ENCODE measurements at regions not wholly inside any gene's neighbourhood (a gene's known extent, or its start where the extent isn't known, plus 50 kb on each side); places are given as distances from the start of the nearest gene placed in this dataset.

- TF ChIP-seq, protein P1, sequence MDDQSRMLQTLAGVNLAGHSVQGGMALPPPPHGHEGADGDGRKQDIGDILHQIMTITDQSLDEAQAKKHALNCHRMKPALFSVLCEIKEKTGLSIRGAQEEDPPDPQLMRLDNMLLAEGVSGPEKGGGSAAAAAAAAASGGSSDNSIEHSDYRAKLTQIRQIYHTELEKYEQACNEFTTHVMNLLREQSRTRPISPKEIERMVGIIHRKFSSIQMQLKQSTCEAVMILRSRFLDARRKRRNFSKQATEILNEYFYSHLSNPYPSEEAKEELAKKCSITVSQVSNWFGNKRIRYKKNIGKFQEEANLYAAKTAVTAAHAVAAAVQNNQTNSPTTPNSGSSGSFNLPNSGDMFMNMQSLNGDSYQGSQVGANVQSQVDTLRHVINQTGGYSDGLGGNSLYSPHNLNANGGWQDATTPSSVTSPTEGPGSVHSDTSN (IDR thresholded peaks at IDR 0.05; ENCODE audit: insufficient replicate concordance, low read depth, low read length) = no peak
- TF ChIP-seq TARDBP (IDR thresholded peaks at IDR 0.05; ENCODE audit: borderline replicate concordance) = no peak
- no peak for TF ChIP-seq SRF (IDR thresholded peaks at IDR 0.05; ENCODE audit: low read depth in 2 of 2, low read length in 2 of 2)
These were observed 83.1 kb upstream of the CHCHD3 start (continued) for GRCh38 chr7:133165001-133165400.

DNA sequence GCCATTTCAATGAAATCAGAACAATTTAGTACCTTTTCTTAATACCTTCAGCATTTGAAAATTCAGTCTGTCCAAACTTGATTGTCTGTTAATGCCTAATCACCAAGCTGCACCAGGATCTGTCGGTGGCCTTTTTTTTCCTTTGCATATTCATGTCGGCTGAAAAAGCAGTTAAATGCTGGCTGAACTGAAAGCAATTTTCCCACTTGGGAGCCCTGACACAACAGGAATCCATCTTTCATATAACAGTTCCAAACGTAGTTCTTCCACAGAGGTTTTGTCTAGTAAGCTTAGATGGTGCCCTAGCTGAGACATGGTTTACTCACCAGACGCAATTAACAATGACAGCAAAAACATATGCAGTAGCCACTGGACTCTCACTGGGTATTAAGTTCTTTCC lies 83.6 kb upstream of the CHCHD3 start:
- no peak overlapping the region for H3K9ac ChIP-seq (ENCODE audit: control insufficient read depth, insufficient read depth, low read length)
- H3K79me2 ChIP-seq (ENCODE audit: control insufficient read depth, insufficient read depth, low read length) = no peaks in the 10 kb centered on the region
- H3K4me1 ChIP-seq (ENCODE audit: control insufficient read depth, insufficient read depth, low read length) = no peaks in the 10 kb centered on the region
- no peaks in the 10 kb centered on the region for H3K36me3 ChIP-seq (ENCODE audit: control insufficient read depth in 2 of 2, insufficient read depth in 2 of 2, low read length in 1 of 2)
- H3K4me2 ChIP-seq (ENCODE audit: control insufficient read depth, insufficient read depth) = no peak overlapping the region
- no peak for DNase-seq (ENCODE audit: low read depth, low spot score)
- no peak for ATAC-seq
- 48% methylated on average over 4 of the region's 4 CpGs for WGBS (ENCODE audit: insufficient coverage, insufficient replicate concordance, low lambda C conversion rate, missing lambda C conversion rate)
- FAIRE-seq = no peak
- BruUV-seq (replicated peaks) = no TSS peak
- in situ Hi-C loops (cut with MboI) = no loop called here
- intact Hi-C loops (cut with micrococcal nuclease; ENCODE audit: unreplicated experiment) = no loop called here
- ChIA-PET CTCF (no interaction called here), POLR2A (no interaction called here), RAD21 (ENCODE audit: unreplicated experiment) (interaction anchor here (1.1 kb wide), 1 partner anchor 269 kb away, joined by 3 read pairs; no protein-coding TSS in a partner anchor), SMC1A (ENCODE audit: uncharacterized antibody, unreplicated experiment) (no interaction called here)
- no peaks in the 10 kb centered on the region for H4K20me1 ChIP-seq (ENCODE audit: control insufficient read depth, insufficient read depth)
- H3K9me3 ChIP-seq (replicated peaks; ENCODE audit: control insufficient read depth, insufficient read depth, low read length) = no peaks in the 10 kb centered on the region
- H3K27ac ChIP-seq (ENCODE audit: control insufficient read depth, insufficient read depth) = no peak overlapping the region
- H2AFZ ChIP-seq (ENCODE audit: control insufficient read depth, low read depth, low read length) = no peak overlapping the region
- no peak overlapping the region for H3K4me3 ChIP-seq
- H3K27me3 ChIP-seq (replicated peaks in 1 of 2; ENCODE audit: control insufficient read depth in 2 of 2, insufficient read depth in 2 of 2, low read length in 1 of 2) = peaks cover 0 to 2% of the 10 kb centered on the region in 2 experiments; a peak in 3 of 4 replicates
- TF ChIP-seq IRF4 (IDR thresholded peaks at IDR 0.05; ENCODE audit: low read depth, low read length) = no peak
- no peak for TF ChIP-seq POLR2AphosphoS5 (IDR thresholded peaks at IDR 0.05; ENCODE audit: low read length)
- no peak for TF ChIP-seq IKZF1 (conservative IDR thresholded peaks at IDR 0.05)
- TF ChIP-seq ZBTB11 (CRISPR knock-in tag; IDR thresholded peaks at IDR 0.05) = no peak
- no peak for TF ChIP-seq NFYA (IDR thresholded peaks at IDR 0.05; ENCODE audit: borderline replicate concordance, low read depth, low read length)
- no peak for TF ChIP-seq ZNF622 (IDR thresholded peaks at IDR 0.05)
- TF ChIP-seq HDAC6 (IDR thresholded peaks at IDR 0.05; ENCODE audit: unreplicated experiment) = no peak
- TF ChIP-seq CHD4 (IDR thresholded peaks at IDR 0.05) = no peak
- TF ChIP-seq IKZF2 (IDR thresholded peaks at IDR 0.05) = no peak
- TF ChIP-seq LARP7 (IDR thresholded peaks at IDR 0.05) = no peak
- no peak for TF ChIP-seq STAT3 (IDR thresholded peaks at IDR 0.05; ENCODE audit: low read depth, low read length)
- no peak for TF ChIP-seq MAX (IDR thresholded peaks at IDR 0.05; ENCODE audit: low read depth, low read length)
- TF ChIP-seq ZNF592 (IDR thresholded peaks at IDR 0.05) = no peak

Data from GM12878 (cell line).